ENCODE measurements at regions not wholly inside any gene's neighbourhood (a gene's known extent, or its start where the extent isn't known, plus 50 kb on each side); places are given as distances from the start of the nearest gene placed in this dataset.

DNA sequence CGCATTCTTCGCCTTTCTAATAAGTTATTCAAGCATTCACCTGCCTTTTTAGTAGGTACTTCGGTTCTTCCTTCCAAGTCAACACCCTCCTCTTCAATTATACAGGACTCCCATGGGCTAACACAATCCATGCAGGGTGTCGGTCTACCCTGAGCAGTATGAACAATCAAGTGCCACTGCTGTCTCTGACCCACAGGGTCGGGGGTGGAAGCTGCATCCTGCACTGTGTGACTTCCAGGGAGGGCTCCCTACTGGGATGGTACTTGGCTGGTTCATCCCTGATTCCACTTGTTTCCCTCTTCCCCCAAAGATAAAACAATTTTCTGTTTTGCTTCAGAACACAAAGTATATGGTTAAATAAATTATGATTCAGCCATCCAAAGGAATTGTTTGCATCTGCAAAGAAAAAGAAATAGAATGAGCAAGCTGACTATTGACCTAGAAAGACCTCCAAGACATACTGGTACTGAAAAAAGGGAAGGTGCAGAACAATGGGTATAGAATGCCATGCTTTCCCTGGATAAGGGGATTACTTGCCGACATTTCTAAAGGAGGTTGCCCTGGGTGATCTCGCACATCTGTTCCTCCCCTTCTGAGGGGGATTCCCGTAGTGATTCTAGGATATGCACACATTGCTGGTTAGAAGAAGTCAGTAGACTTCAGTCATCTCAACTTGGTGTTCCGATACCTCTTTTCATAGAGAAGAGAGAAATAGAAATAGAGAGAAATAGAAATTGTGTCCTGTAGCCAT is 89.1 kb upstream of the AGR3 start:
- TF ChIP-seq EP300 (IDR thresholded peaks at IDR 0.05; ENCODE audit: borderline replicate concordance) = no peak
- no peak for TF ChIP-seq EGR1 (IDR thresholded peaks at IDR 0.05)
- no peak for TF ChIP-seq TEAD4 (IDR thresholded peaks at IDR 0.05)
- no peak for TF ChIP-seq CREB1 (IDR thresholded peaks at IDR 0.05; ENCODE audit: low read depth)
- TF ChIP-seq, protein P1, sequence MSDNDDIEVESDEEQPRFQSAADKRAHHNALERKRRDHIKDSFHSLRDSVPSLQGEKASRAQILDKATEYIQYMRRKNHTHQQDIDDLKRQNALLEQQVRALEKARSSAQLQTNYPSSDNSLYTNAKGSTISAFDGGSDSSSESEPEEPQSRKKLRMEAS (IDR thresholded peaks at IDR 0.05) = no peak
- no peak for TF ChIP-seq TCF12 (IDR thresholded peaks at IDR 0.05; ENCODE audit: low read depth)
- no peak for TF ChIP-seq CEBPB (IDR thresholded peaks at IDR 0.05)

DNA sequence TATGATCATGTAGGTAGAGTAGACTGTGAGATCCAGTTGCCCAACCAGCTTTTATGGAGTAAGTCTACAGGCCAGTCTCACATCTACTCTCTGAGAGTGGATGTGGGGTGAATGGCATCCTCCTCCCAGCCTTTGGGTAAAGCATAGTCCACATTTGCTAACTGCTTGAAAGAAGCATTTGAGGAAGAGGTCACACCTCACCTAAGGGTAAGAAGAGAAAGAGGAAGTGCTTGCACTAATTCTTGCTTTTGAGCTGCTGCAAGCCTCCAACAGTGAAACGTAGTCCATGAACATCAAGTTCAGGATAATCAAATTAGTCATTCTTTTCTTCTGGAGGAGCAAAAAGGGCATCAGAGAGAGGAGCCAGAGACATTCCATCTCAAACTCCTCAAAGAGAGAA is 93.9 kb upstream of the AGR3 start:
- TF ChIP-seq, protein P2, sequence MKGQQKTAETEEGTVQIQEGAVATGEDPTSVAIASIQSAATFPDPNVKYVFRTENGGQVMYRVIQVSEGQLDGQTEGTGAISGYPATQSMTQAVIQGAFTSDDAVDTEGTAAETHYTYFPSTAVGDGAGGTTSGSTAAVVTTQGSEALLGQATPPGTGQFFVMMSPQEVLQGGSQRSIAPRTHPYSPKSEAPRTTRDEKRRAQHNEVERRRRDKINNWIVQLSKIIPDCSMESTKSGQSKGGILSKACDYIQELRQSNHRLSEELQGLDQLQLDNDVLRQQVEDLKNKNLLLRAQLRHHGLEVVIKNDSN (IDR thresholded peaks at IDR 0.05) = no peak
- TF ChIP-seq REST (IDR thresholded peaks at IDR 0.05; ENCODE audit: low read depth) (no peak), CREB1 (IDR thresholded peaks at IDR 0.05; ENCODE audit: low read depth) (no peak), TEAD4 (IDR thresholded peaks at IDR 0.05) (no peak), ZBTB7A (IDR thresholded peaks at IDR 0.05; ENCODE audit: low read depth) (no peak), NFIC (IDR thresholded peaks at IDR 0.05) (no peak), CEBPB (IDR thresholded peaks at IDR 0.05) (no peak), TAF1 (IDR thresholded peaks at IDR 0.05; ENCODE audit: low read depth) (no peak), EGR1 (IDR thresholded peaks at IDR 0.05) (no peak), TCF12 (IDR thresholded peaks at IDR 0.05; ENCODE audit: low read depth) (no peak)
- TF ChIP-seq, protein P1 (IDR thresholded peaks at IDR 0.05) = no peak

- TF ChIP-seq TCF12 (IDR thresholded peaks at IDR 0.05; ENCODE audit: low read depth) = no peak
- TF ChIP-seq, protein P1 (IDR thresholded peaks at IDR 0.05) = no peak
- TF ChIP-seq ZBTB7A (IDR thresholded peaks at IDR 0.05; ENCODE audit: low read depth) = no peak
- TF ChIP-seq NFIC (IDR thresholded peaks at IDR 0.05) = no peak
- no peak for TF ChIP-seq RAD21 (IDR thresholded peaks at IDR 0.05; ENCODE audit: low read depth)
- TF ChIP-seq EGR1 (IDR thresholded peaks at IDR 0.05) = no peak
- no peak for TF ChIP-seq REST (IDR thresholded peaks at IDR 0.05; ENCODE audit: low read depth)
- no peak for TF ChIP-seq CEBPB (IDR thresholded peaks at IDR 0.05)
- TF ChIP-seq CREB1 (IDR thresholded peaks at IDR 0.05; ENCODE audit: low read depth) = no peak
- no peak for TF ChIP-seq EP300 (IDR thresholded peaks at IDR 0.05; ENCODE audit: borderline replicate concordance)
- TF ChIP-seq, protein P2 (IDR thresholded peaks at IDR 0.05) = no peak
These were observed 96.8 kb upstream of the AGR3 start for GRCh38 chr7:16978358-16979244.

DNA sequence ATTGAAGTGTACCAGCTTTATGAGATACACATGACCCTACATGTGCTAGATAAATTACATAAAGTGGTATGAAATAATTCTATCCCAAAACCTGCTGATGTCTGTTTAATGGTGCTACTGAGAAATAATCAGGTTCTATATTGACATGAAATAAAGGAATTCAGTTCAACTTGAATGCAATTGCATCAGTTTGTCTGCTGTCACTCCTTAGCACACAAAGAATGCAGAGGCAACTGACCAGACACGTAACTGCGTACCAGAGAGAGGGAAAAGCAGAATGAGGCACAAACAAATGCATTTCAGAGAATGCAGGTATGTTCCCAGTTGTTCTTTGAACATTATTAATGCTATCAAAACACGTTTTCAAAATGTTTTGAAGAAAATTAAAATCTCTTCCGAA is 98.8 kb upstream of the AGR3 start:
- TF ChIP-seq REST (IDR thresholded peaks at IDR 0.05; ENCODE audit: low read depth) (no peak), TAF1 (IDR thresholded peaks at IDR 0.05; ENCODE audit: low read depth) (no peak), TCF12 (IDR thresholded peaks at IDR 0.05; ENCODE audit: low read depth) (no peak), RAD21 (IDR thresholded peaks at IDR 0.05; ENCODE audit: low read depth) (no peak), TEAD4 (IDR thresholded peaks at IDR 0.05) (no peak), CEBPB (IDR thresholded peaks at IDR 0.05) (no peak)
- TF ChIP-seq, protein P1 (IDR thresholded peaks at IDR 0.05) = no peak
- TF ChIP-seq, protein P2 (IDR thresholded peaks at IDR 0.05) = no peak

All from Ishikawa (cell line).